A549 (cell line): ENCODE measurements at regions not wholly inside any gene's neighbourhood (a gene's known extent, or its start where the extent isn't known, plus 50 kb on each side); places are given as distances from the start of the nearest gene placed in this dataset.

Experiments
- ATAC-seq, 2 experiments: fragments of 200-7000 bp in 1 of 2; fragments of >200 bp in 1 of 2; cut with Nextera tagmentation in 1 of 2; cut with Tn5 transposase in 1 of 2; 3 replicates each; pipeline versions ENCODE4 v1.8.0 to v1.9.1; 2018 to 2020; ENCODE audit warnings: mild to moderate bottlenecking in 1 of 2, moderate library complexity in 1 of 2
- CTCF ChIA-PET: fragments of 300-600 bp; sonication (Branson Sonifier 250); formaldehyde crosslinking; extraction: SDS; loops from one replicate; lab custom pipeline; 2021; ENCODE audit warnings: antibody characterized with exemption, inconsistent platforms; lab: Yijun Ruan, JAX
- POLR2A ChIA-PET: fragments of 350-600 bp; formaldehyde crosslinking; extraction: SDS; loops from one replicate; lab custom pipeline; 2021; ENCODE audit warnings: antibody characterized with exemption, inconsistent platforms; lab: Yijun Ruan, JAX
- DNase-seq, 2 experiments: peaks; one replicate each; pipeline versions ENCODE4 v3.0.0 to v3.0.0-alpha.2; 2011 to 2016; ENCODE audit warnings: low read depth in 1 of 2, low spot score in 1 of 2
- FAIRE-seq: peaks from 2 replicates; lab custom pipeline; 2011; peaks lifted over from hg19 to GRCh38; lab: Jason Lieb, UNC
- H3K27ac ChIP-seq, 2 experiments: fragments of >200 bp; sonication (Bioruptor Twin); formaldehyde crosslinking; 3 replicates each; pipeline ENCODE4 v1.5.1; 2016 to 2017
- H3K4me1 ChIP-seq: fragments of >200 bp; sonication (Bioruptor Twin); formaldehyde crosslinking; 3 replicates; pipeline ENCODE4 v1.6.1; 2016
- H3K4me2 ChIP-seq: fragments of >200 bp; sonication (Bioruptor Twin); formaldehyde crosslinking; 3 replicates; pipeline ENCODE4 v1.6.1; 2016
- H3K4me3 ChIP-seq: fragments of >200 bp; sonication (Bioruptor Twin); formaldehyde crosslinking; 3 replicates; pipeline ENCODE4 v1.5.1; 2016
- H3K9me3 ChIP-seq: fragments of >200 bp; sonication (Bioruptor Twin); formaldehyde crosslinking; 3 replicates; pipeline ENCODE4 v1.6.1; 2016
- BCL3 ChIP-seq: fragments of >200 bp; sonication (Bioruptor Twin); formaldehyde crosslinking; IDR thresholded peaks from 3 replicates; pipeline ENCODE4 v1.6.1; 2016
- CEBPB ChIP-seq, 2 experiments: fragments of >200 bp in 1 of 2; sonication (Bioruptor Twin) in 1 of 2; formaldehyde crosslinking in 1 of 2; IDR thresholded peaks; 2 replicates each; pipeline ENCODE4 v1.6.1; 2012 to 2016
- CHD2 ChIP-seq: fragments of 150-350 bp; IDR thresholded peaks from 2 replicates; pipeline ENCODE4 v1.6.1; 2014; ENCODE audit warnings: low read length; ENCODE audit not compliant: partially characterized antibody
- EP300 ChIP-seq, 2 experiments: fragments of >200 bp; sonication (Bioruptor Twin); formaldehyde crosslinking; IDR thresholded peaks; 2 replicates in 1 of 2; 3 replicates in 1 of 2; pipeline ENCODE4 v1.6.1; 2016 to 2017
- GATA3 ChIP-seq: IDR thresholded peaks from 2 replicates; pipeline ENCODE4 v1.6.1; 2012; ENCODE audit warnings: borderline replicate concordance
- HES2 ChIP-seq: fragments of >200 bp; sonication (Bioruptor Twin); formaldehyde crosslinking; IDR thresholded peaks from 2 replicates; pipeline ENCODE4 v1.6.1; 2016
- HOXA7 ChIP-seq: fragments of 250-450 bp; sonication (Bioruptor Pico); IDR thresholded peaks from 2 replicates; pipeline ENCODE4 v1.5.0; 2020; ENCODE audit warnings: mild to moderate bottlenecking, moderate library complexity
- KDM1A ChIP-seq: fragments of 200-600 bp; sonication (generic); IDR thresholded peaks from 2 replicates; pipeline ENCODE4 v1.6.1; 2016; ENCODE audit warnings: low read depth, mild to moderate bottlenecking
- KDM5A ChIP-seq: fragments of 200-600 bp; sonication (generic); IDR thresholded peaks from 2 replicates; pipeline ENCODE4 v1.6.1; 2016; ENCODE audit warnings: antibody characterized with exemption, mild to moderate bottlenecking
- MAX ChIP-seq: IDR thresholded peaks from 2 replicates; pipeline ENCODE4 v1.6.1; 2012
- NR3C1 ChIP-seq: fragments of >200 bp; sonication (Bioruptor Twin); formaldehyde crosslinking; IDR thresholded peaks from 3 replicates; pipeline ENCODE4 v1.6.1; 2017
- PBX3 ChIP-seq: IDR thresholded peaks from 2 replicates; pipeline ENCODE4 v1.6.1; 2012
- RARB ChIP-seq: fragments of 250-450 bp; sonication (Bioruptor Pico); IDR thresholded peaks from 2 replicates; pipeline ENCODE4 v1.8.0; 2021; ENCODE audit warnings: mild to moderate bottlenecking, moderate library complexity
- RCOR1 ChIP-seq: fragments of 150-350 bp; IDR thresholded peaks from 2 replicates; pipeline ENCODE4 v1.6.1; 2014; ENCODE audit warnings: antibody characterized with exemption, low read length, low read depth
- RFX5 ChIP-seq: fragments of 450-650 bp; IDR thresholded peaks from 2 replicates; pipeline ENCODE4 v1.7.1; 2014; ENCODE audit warnings: antibody characterized with exemption, mild to moderate bottlenecking, moderate library complexity
- RNF2 ChIP-seq: fragments of 200-600 bp; sonication (generic); IDR thresholded peaks from 2 replicates; pipeline ENCODE4 v1.6.1; 2016; ENCODE audit warnings: low read depth, mild to moderate bottlenecking, antibody characterized with exemption, moderate library complexity, borderline replicate concordance
- SMC3 ChIP-seq: fragments of >200 bp; sonication (Bioruptor Twin); formaldehyde crosslinking; IDR thresholded peaks from 3 replicates; pipeline ENCODE4 v1.6.1; 2018; ENCODE audit warnings: inconsistent platforms
- TP53 ChIP-seq: fragments of 250-450 bp; sonication (Bioruptor Pico); IDR thresholded peaks from 2 replicates; pipeline ENCODE4 v1.5.0; 2021; ENCODE audit warnings: mild to moderate bottlenecking, moderate library complexity
- USF2 ChIP-seq: fragments of 450-650 bp; IDR thresholded peaks from 2 replicates; pipeline ENCODE4 v1.6.1; 2014; ENCODE audit warnings: antibody characterized with exemption
- ZNF302 ChIP-seq: fragments of 250-450 bp; sonication (Bioruptor Pico); IDR thresholded peaks from 2 replicates; pipeline ENCODE4 v1.9.0; 2021; ENCODE audit warnings: inconsistent platforms, mild to moderate bottlenecking, moderate library complexity
- WGBS: methylation state at CpG from one replicate; pipeline ENCODE4 v1.1.6; 2017; ENCODE audit errors: missing lambda C conversion rate; 5-methylcytosine and 5-hydroxymethylcytosine counted together

GRCh38 chr2:234271338-234271737 lies 220.8 kb downstream of the SPP2 start (continued):
- TF ChIP-seq SMC3 (no peak), RCOR1 (no peak), TP53 (no peak), HOXA7 (CRISPR knock-in tag) (no peak)

- Histone ChIP-seq H3K4me2 (no peak overlapping the region), H3K27ac (peak overlapping the region in 1 of 2 experiments; percentile 7; a peak in 2 of 6 replicates), H3K9me3 (no peaks in the 10 kb centered on the region), H3K4me1 (no peaks in the 10 kb centered on the region), H3K4me3 (no peak overlapping the region)
- no peak for DNase-seq
- no peak for TF ChIP-seq RARB (CRISPR knock-in tag)
- TF ChIP-seq CEBPB (IDR thresholded peaks at IDR 0.05), result peak in 1 of 2 experiments; percentile 9; a peak in 1 of 4 replicates
- POLR2A ChIA-PET, result no interaction called here
- ATAC-seq, result no peak
- CTCF ChIA-PET, result interaction anchor here (1.2 to 1.9 kb wide), 3 partner anchors 11 to 276 kb away, joined by 3 to 5 read pairs (median 3); no protein-coding TSS in a partner anchor
- WGBS, result 75% methylated on average over 2 of the region's 2 CpGs
- FAIRE-seq, result no peak
Observed at GRCh38 chr2:234269769-234270204, 219.3 kb downstream of the SPP2 start.

GRCh38 chr2:234267534-234267933 lies 217.0 kb downstream of the SPP2 start:
- CTCF ChIA-PET, result interaction anchor here (1.3 to 1.9 kb wide), 2 partner anchors 10 to 21 kb away, joined by 3 to 7 read pairs; no protein-coding TSS in a partner anchor
- WGBS, result 75% methylated on average over 1 of the region's 1 CpG
- peak overlapping the region in 1 of 2 experiments; percentile 65; a peak in 3 of 6 replicates for H3K27ac ChIP-seq
- ATAC-seq, result no peak
- no peak overlapping the region for H3K4me2 ChIP-seq
- no peak for FAIRE-seq
- TF ChIP-seq HES2 (no peak), PBX3 (no peak)
- H3K9me3 ChIP-seq, result 0 out of 3 replicates have a peak, but pooled peaks cover 5% of the 10 kb centered on the region
- H3K4me1 ChIP-seq, result no peaks in the 10 kb centered on the region
- DNase-seq, result no peak
- H3K4me3 ChIP-seq, result no peak overlapping the region
- POLR2A ChIA-PET, result no interaction called here

GRCh38 chr2:234266952-234267351 lies 216.4 kb downstream of the SPP2 start:
- H3K4me1 ChIP-seq, result no peaks in the 10 kb centered on the region
- peak overlapping the region in 1 of 2 experiments; percentile 65; a peak in 3 of 6 replicates for H3K27ac ChIP-seq
- ATAC-seq (no peak), FAIRE-seq (no peak), DNase-seq (no peak)
- 88% methylated on average over 1 of the region's 1 CpG for WGBS
- peaks cover 5% of the 10 kb centered on the region; the same call in 1 of the 3 replicates for H3K9me3 ChIP-seq
- ChIA-PET POLR2A (no interaction called here), CTCF (interaction anchor here (1.9 kb wide), 1 partner anchor 22 kb away, joined by 7 read pairs; no protein-coding TSS in a partner anchor)
- no peak overlapping the region for H3K4me3 ChIP-seq
- TF ChIP-seq NR3C1 (no peak), RNF2 (no peak), RFX5 (no peak), BCL3 (no peak), MAX (no peak), KDM5A (no peak), USF2 (no peak), EP300 (IDR thresholded peaks at IDR 0.05) (no peak), CHD2 (no peak), KDM1A (no peak), HOXA7 (CRISPR knock-in tag) (no peak), ZNF302 (no peak), GATA3 (no peak)
- no peak overlapping the region for H3K4me2 ChIP-seq
